ENCODE measurements at regions not wholly inside any gene's neighbourhood (a gene's known extent, or its start where the extent isn't known, plus 50 kb on each side); places are given as distances from the start of the nearest gene placed in this dataset.

DNA sequence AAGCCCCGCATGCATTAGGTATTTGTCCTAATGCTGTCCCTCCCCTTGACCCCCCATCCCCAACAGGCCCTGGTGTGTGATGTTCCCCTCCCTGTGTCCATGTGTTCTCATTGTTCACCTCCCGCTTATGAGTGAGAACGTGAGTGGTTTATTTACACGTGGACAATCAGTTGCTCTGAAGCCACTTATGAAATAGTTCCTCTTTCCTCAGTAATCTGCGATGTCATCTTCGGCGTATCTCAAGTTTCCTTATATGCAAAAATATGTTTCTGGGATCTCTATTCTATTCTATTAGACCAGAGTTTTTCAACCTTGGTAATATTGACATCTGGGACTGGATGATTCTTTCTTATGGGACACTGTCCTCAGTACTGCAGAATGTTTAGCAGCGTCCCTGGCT, 56.0 kb upstream of the DCD start:
- Histone ChIP-seq H3K9ac (ENCODE audit: insufficient read length) (no peak overlapping the region), H3K9me3 (ENCODE audit: low read depth, low read length) (no peaks in the 10 kb centered on the region), H3K4me3 (no peak overlapping the region), H3K36me3 (ENCODE audit: insufficient read depth, low read length) (no peaks in the 10 kb centered on the region), H3K27ac (no peak overlapping the region)
- no peak for DNase-seq (ENCODE audit: low read depth, low spot score)
- TF ChIP-seq POLR2AphosphoS5 (IDR thresholded peaks at IDR 0.05; ENCODE audit: borderline replicate concordance, low read depth, low read length) (no peak), EZH2 (IDR thresholded peaks at IDR 0.05) (no peak), FOXP2 (optimal IDR thresholded peaks at IDR 0.05; ENCODE audit: control extremely low read depth, extremely low read length, insufficient read depth) (no peak)

DNA sequence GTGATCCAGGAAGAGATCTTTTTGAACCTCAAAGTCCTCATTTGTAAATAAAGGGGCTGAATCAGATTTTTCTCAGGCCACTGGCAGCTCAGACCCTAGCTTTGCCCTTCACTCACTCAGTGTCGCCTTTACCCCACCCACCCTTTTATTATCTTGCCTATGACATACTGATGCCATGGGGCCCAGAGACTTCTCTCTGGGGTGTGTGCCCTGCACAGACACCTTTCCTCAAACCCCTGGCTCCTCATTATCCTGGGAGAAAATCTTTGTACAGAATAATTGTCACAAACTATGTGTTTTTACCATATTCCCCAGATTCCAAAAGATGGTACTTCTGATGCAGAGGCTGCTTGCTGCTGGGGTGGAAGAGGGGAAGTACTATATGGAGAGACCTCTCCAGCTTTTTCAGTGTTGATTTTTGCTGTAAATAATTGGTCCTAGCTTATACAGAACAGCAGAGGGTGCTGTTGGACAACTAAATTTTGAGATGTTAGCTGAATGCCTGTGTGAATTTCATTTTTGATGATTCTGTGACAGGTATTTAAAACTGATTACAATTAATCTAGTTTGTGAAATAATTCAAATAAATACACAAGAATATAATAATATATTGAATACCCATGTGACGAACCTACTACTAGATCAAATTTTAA, 53.9 kb upstream of the DCD start:
- Histone ChIP-seq H3K4me3 (no peak overlapping the region), H3K9ac (ENCODE audit: insufficient read length) (no peak overlapping the region), H3K9me3 (ENCODE audit: low read depth, low read length) (no peaks in the 10 kb centered on the region), H3K36me3 (ENCODE audit: insufficient read depth, low read length) (no peaks in the 10 kb centered on the region), H3K27ac (no peak overlapping the region)
- peak; percentile 57 for DNase-seq (ENCODE audit: low read depth, low spot score)
- TF ChIP-seq FOXP2 (optimal IDR thresholded peaks at IDR 0.05; ENCODE audit: control extremely low read depth, extremely low read length, insufficient read depth), result no peak
- no peak for TF ChIP-seq EZH2 (IDR thresholded peaks at IDR 0.05)
- no peak for TF ChIP-seq POLR2AphosphoS5 (IDR thresholded peaks at IDR 0.05; ENCODE audit: borderline replicate concordance, low read depth, low read length)

DNA sequence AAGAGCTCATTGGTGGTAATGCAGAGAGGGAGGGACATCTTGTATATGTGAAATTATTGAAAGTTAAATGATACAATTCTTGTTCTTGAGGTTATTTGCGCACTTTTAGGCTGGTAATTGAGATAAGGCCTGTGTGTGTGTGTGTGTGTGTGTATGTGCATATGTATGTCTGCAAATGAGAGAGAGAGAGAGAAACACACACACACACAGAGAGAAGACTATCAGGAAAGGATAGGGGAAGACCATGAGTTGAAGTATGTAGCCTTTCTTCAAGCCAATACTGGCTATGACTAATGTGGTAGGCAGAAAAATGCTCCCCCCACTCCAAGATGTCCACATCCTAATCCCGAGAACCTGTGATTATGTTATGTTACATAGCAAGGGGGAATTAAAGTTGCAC, 52.7 kb upstream of the DCD start:
- Histone ChIP-seq H3K4me3 (no peak overlapping the region), H3K27ac (peak overlapping the region; percentile 90)
- TF ChIP-seq POLR2AphosphoS5 (IDR thresholded peaks at IDR 0.05; ENCODE audit: borderline replicate concordance, low read depth, low read length), result no peak
- TF ChIP-seq EZH2 (IDR thresholded peaks at IDR 0.05), result no peak
- no peak for TF ChIP-seq FOXP2 (optimal IDR thresholded peaks at IDR 0.05; ENCODE audit: control extremely low read depth, extremely low read length, insufficient read depth)

DNA sequence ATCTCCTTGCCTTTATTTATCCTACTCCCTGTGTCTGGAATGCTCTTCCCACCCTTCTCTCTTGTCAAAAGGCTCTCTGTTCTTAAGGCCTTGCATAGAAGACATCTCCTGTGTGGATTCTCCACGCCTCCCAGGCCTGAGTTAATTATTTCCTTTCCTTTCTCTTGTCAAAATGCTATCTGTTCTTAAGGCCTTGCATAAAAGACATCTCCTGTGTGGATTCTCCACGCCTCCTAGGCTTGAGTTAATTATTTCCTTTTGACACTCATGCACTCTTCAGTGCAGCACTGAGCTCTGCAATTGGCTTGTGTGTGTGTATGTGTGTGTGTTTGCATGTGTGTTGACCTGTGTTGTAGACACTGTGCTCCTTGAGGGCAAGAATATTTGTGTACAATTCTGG, 52.1 kb upstream of the DCD start:
- Histone ChIP-seq H3K36me3 (ENCODE audit: insufficient read depth, low read length) (no peaks in the 10 kb centered on the region), H3K9ac (ENCODE audit: insufficient read length) (no peak overlapping the region), H3K9me3 (ENCODE audit: low read depth, low read length) (no peaks in the 10 kb centered on the region), H3K4me3 (no peak overlapping the region), H3K27ac (peak overlapping the region; percentile 90)
- TF ChIP-seq EZH2 (IDR thresholded peaks at IDR 0.05), result no peak
- no peak for TF ChIP-seq POLR2AphosphoS5 (IDR thresholded peaks at IDR 0.05; ENCODE audit: borderline replicate concordance, low read depth, low read length)
- TF ChIP-seq FOXP2 (optimal IDR thresholded peaks at IDR 0.05; ENCODE audit: control extremely low read depth, extremely low read length, insufficient read depth), result no peak
- peak; percentile 80 for DNase-seq (ENCODE audit: low read depth, low spot score)

More for the DNA sequence above, 52.7 kb upstream of the DCD start:
- no peaks in the 10 kb centered on the region for H3K36me3 ChIP-seq (ENCODE audit: insufficient read depth, low read length)
- H3K9me3 ChIP-seq (ENCODE audit: low read depth, low read length), result no peaks in the 10 kb centered on the region
- DNase-seq (ENCODE audit: low read depth, low spot score), result no peak
- H3K9ac ChIP-seq (ENCODE audit: insufficient read length), result no peak overlapping the region

Data from SK-N-MC (cell line).